ENCODE measurements at regions not wholly inside any gene's neighbourhood (a gene's known extent, or its start where the extent isn't known, plus 50 kb on each side); places are given as distances from the start of the nearest gene placed in this dataset.

DNA sequence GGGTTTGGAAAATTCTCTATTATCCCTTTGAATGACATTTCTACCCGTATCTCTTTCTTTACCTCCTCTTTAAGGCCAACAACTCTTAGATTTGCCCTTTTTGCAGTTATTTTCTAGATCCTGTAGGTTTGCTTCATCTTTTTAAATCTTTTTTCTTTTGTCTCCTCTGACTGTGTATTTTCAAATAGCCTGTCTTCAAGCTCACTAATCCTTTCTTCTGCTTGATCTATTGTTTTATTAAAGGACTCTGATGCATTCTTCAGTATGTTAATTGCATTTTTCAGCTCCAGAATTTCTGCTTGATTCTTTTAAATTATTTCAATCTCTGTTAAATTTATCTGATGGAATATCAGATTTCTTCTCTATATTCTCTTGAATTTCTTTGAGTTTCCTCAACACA lies 324.3 kb downstream of the PLA2G4A start:
- Histone ChIP-seq H3K27me3 (ENCODE audit: insufficient read depth, low read length, poor library complexity, severe bottlenecking) (no peaks in the 10 kb centered on the region), H3K4me3 (ENCODE audit: low read length) (no peak overlapping the region), H3K27ac (ENCODE audit: low read depth, low read length) (no peak overlapping the region), H3K9me3 (ENCODE audit: low read length) (peaks cover 6% of the 10 kb centered on the region), H3K36me3 (ENCODE audit: insufficient read depth, low read length) (no peaks in the 10 kb centered on the region), H3K4me1 (ENCODE audit: insufficient read depth, low read length) (no peaks in the 10 kb centered on the region)
- Mint-ChIP-seq H3K27me3 (no peaks in the 10 kb centered on the region), H3K27ac (no peak overlapping the region), H3K4me3 (no peak overlapping the region), H3K36me3 (peaks cover 0 to 11% (median 0%) of the 10 kb centered on the region in 3 donors), H3K9me3 (peaks cover 21 to 45% (median 36%) of the 10 kb centered on the region in 5 donors), H3K4me1 (peaks cover 3 to 12% (median 9%) of the 10 kb centered on the region in 3 donors)
- no peak for DNase-seq
- POLR2A ChIA-PET = no interaction called here
- CTCF ChIA-PET = no interaction called here

DNA sequence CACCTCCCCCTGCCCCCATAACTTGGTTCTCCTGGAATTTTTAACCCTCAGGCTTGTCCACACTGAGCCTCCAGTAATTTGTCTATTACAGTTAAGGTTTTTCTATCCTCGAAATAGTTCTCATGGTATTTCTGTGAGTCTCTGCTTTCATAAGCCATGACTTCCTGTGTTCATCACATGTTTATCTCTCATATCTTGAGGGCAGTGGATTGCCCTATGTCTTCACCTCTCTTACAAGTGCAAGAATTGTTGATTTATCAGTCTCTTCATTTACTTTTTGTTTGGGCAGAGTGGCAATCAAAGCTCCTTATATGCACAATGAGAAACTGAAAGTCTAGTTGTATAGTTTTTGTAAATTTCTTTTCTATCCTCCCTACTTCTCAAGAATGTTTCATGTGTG lies 328.4 kb downstream of the PLA2G4A start:
- Histone ChIP-seq H3K36me3 (ENCODE audit: insufficient read depth, low read length) (no peaks in the 10 kb centered on the region), H3K27me3 (ENCODE audit: insufficient read depth, low read length, poor library complexity, severe bottlenecking) (no peaks in the 10 kb centered on the region), H3K9me3 (ENCODE audit: low read length) (peaks cover 6% of the 10 kb centered on the region), H3K4me1 (ENCODE audit: insufficient read depth, low read length) (no peaks in the 10 kb centered on the region), H3K27ac (ENCODE audit: low read depth, low read length) (no peak overlapping the region), H3K4me3 (ENCODE audit: low read length) (no peak overlapping the region)
- Mint-ChIP-seq H3K9me3 (peaks cover 12 to 28% (median 17%) of the 10 kb centered on the region in 5 donors), H3K4me1 (peaks cover 3 to 12% (median 9%) of the 10 kb centered on the region in 3 donors), H3K27ac (peak overlapping the region in 1 of 8 donors; percentile 35), H3K36me3 (peaks cover 0 to 11% (median 0%) of the 10 kb centered on the region in 3 donors), H3K27me3 (no peaks in the 10 kb centered on the region), H3K4me3 (peak overlapping the region in 3 of 7 donors; percentile 15 to 30 (median 25))
- POLR2A ChIA-PET = no interaction called here
- CTCF ChIA-PET = no interaction called here
- no peak for DNase-seq

DNA sequence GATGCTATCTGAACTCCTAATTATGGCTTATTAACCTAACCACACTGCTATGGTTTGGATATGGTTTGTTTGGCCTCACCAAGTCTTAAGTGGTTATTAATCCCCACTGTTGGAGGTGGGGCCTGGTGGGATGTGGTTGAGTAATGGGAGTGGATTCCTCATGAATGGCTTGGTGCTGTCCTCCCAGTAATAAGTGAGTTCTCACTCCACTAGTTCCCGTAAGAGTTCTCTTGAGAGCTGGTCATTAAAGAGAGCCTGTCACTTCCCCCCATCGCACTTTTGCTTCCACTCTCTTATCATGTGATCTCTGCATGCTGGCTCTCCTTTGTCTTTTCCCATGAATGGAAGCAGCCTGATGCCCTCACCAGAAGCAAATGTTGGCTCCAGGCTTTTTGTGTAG lies 328.8 kb downstream of the PLA2G4A start:
- Histone ChIP-seq H3K36me3 (ENCODE audit: insufficient read depth, low read length) (no peaks in the 10 kb centered on the region), H3K4me3 (ENCODE audit: low read length) (no peak overlapping the region), H3K27me3 (ENCODE audit: insufficient read depth, low read length, poor library complexity, severe bottlenecking) (no peaks in the 10 kb centered on the region), H3K27ac (ENCODE audit: low read depth, low read length) (no peak overlapping the region), H3K4me1 (ENCODE audit: insufficient read depth, low read length) (no peaks in the 10 kb centered on the region), H3K9me3 (ENCODE audit: low read length) (peaks cover 6% of the 10 kb centered on the region)
- Mint-ChIP-seq H3K4me1 (peaks cover 3 to 12% (median 9%) of the 10 kb centered on the region in 3 donors), H3K4me3 (peak overlapping the region in 1 of 7 donors; percentile 30), H3K27me3 (no peaks in the 10 kb centered on the region), H3K36me3 (peaks cover 0 to 11% (median 0%) of the 10 kb centered on the region in 3 donors), H3K27ac (peak overlapping the region in 3 of 8 donors; percentile 35 to 72 (median 61)), H3K9me3 (peaks cover 8 to 24% (median 12%) of the 10 kb centered on the region in 5 donors)
- ChIA-PET CTCF (no interaction called here), POLR2A (no interaction called here)
- no peak for DNase-seq

DNA sequence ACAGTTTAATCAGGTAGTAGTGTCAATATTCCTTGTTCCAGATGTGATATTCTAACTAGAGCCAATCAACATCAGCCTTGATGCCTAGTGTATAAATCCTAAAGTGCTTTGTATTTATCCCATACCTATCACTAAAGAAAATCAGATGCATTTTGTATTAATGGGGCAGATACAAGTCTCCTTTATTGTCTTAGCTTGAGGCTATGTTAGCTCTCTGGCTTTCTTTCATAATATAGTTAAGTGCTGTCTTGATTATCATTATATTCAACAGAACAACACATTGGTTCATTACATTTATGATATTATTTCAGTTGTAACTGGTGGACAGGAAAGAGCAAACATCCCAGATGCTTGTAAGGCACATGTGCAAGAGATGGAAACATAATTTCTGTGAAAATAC lies 338.8 kb downstream of the PLA2G4A start:
- Mint-ChIP-seq H3K4me3 (no peak overlapping the region), H3K27ac (no peak overlapping the region), H3K36me3 (peaks cover 0 to 1% (median 0%) of the 10 kb centered on the region in 3 donors), H3K4me1 (no peaks in the 10 kb centered on the region), H3K27me3 (no peaks in the 10 kb centered on the region), H3K9me3 (peaks cover 10 to 41% (median 11%) of the 10 kb centered on the region in 5 donors)
- no peaks in the 10 kb centered on the region for H3K27me3 ChIP-seq (ENCODE audit: insufficient read depth, low read length, poor library complexity, severe bottlenecking)
- no peak overlapping the region for H3K27ac ChIP-seq (ENCODE audit: low read depth, low read length)
- ChIA-PET CTCF (no interaction called here), POLR2A (no interaction called here)
- no peaks in the 10 kb centered on the region for H3K9me3 ChIP-seq (ENCODE audit: low read length)
- no peak overlapping the region for H3K4me3 ChIP-seq (ENCODE audit: low read length)
- H3K36me3 ChIP-seq (ENCODE audit: insufficient read depth, low read length) = no peaks in the 10 kb centered on the region
- no peak for DNase-seq
- no peaks in the 10 kb centered on the region for H3K4me1 ChIP-seq (ENCODE audit: insufficient read depth, low read length)

DNA sequence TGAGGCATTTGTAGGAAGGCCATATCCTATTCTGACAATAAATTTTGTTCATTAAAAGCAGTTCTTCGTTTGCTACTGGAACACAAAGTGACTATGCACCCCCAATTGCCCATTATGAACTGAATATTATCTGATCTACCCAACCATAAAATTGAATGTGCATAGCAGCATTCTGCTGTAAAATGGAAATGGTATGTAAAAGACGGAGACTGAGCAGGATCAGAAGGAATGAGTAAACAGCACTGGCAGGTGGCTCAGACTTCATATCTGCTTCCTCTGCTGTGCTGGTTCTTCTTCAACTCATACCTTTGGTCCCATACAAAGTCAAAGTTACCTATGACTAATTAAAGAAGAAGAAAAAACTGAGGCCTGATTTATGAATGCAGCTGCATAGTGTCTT lies 339.5 kb downstream of the PLA2G4A start:
- Mint-ChIP-seq H3K4me3 (no peak overlapping the region), H3K9me3 (peaks cover 8 to 35% (median 11%) of the 10 kb centered on the region in 5 donors), H3K27me3 (no peaks in the 10 kb centered on the region), H3K4me1 (no peaks in the 10 kb centered on the region), H3K27ac (no peak overlapping the region), H3K36me3 (peaks cover 0 to 1% (median 0%) of the 10 kb centered on the region in 3 donors)
- POLR2A ChIA-PET = no interaction called here
- no peak overlapping the region for H3K4me3 ChIP-seq (ENCODE audit: low read length)
- CTCF ChIA-PET = no interaction called here
- H3K9me3 ChIP-seq (ENCODE audit: low read length) = no peaks in the 10 kb centered on the region
- no peaks in the 10 kb centered on the region for H3K27me3 ChIP-seq (ENCODE audit: insufficient read depth, low read length, poor library complexity, severe bottlenecking)
- no peak overlapping the region for H3K27ac ChIP-seq (ENCODE audit: low read depth, low read length)
- no peak for DNase-seq
- H3K36me3 ChIP-seq (ENCODE audit: insufficient read depth, low read length) = no peaks in the 10 kb centered on the region
- no peaks in the 10 kb centered on the region for H3K4me1 ChIP-seq (ENCODE audit: insufficient read depth, low read length)

DNA sequence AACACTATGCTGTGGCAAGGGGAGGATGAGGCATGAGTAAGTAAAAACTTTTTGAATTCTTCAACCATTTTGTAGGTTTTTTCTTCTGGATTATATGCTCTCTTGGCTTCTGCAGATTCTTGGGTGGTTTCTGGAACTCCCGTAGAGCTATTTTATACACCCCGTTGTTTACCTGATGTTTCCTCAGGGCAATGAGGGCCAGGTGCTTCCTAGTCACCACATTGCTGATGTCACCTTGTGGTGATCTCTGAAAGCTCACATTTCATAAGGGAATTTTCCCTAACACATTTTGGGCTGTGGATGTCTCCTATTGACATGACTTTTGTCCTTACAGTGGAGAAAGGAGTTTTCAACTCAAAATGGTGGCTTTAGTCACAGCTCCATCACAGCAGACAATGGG lies 356.6 kb downstream of the PLA2G4A start:
- Mint-ChIP-seq H3K4me3 (no peak overlapping the region), H3K9me3 (peaks cover 13 to 52% (median 19%) of the 10 kb centered on the region in 5 donors), H3K4me1 (no peaks in the 10 kb centered on the region), H3K27me3 (no peaks in the 10 kb centered on the region), H3K36me3 (peaks cover 0 to 4% (median 0%) of the 10 kb centered on the region in 3 donors), H3K27ac (no peak overlapping the region)
- Histone ChIP-seq H3K27me3 (ENCODE audit: insufficient read depth, low read length, poor library complexity, severe bottlenecking) (no peaks in the 10 kb centered on the region), H3K4me3 (ENCODE audit: low read length) (no peak overlapping the region), H3K36me3 (ENCODE audit: insufficient read depth, low read length) (no peaks in the 10 kb centered on the region), H3K9me3 (ENCODE audit: low read length) (no peaks in the 10 kb centered on the region), H3K4me1 (ENCODE audit: insufficient read depth, low read length) (no peaks in the 10 kb centered on the region), H3K27ac (ENCODE audit: low read depth, low read length) (no peak overlapping the region)
- no peak for DNase-seq
- CTCF ChIA-PET = no interaction called here
- POLR2A ChIA-PET = no interaction called here

DNA sequence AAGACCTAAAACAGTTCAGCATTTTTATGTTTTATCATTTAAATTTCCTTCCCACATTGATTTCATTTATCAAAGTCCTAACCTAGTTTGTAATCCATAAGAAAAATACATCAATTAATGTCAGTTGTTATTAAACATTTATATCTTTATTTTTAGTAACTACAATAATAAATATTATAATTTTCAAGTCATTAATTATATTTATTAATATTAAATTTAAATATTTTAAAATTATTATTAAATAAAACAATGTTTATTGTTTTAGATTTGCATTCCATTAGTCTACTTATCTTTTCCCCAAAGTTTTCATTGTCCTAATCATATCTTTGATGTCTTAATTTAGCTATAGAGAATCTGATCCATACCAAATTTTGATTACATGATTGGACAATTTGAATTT lies 368.9 kb downstream of the PLA2G4A start:
- ChIA-PET POLR2A (no interaction called here), CTCF (no interaction called here)
- Mint-ChIP-seq H3K4me1 (no peaks in the 10 kb centered on the region), H3K9me3 (peaks cover 5 to 11% (median 8%) of the 10 kb centered on the region in 5 donors), H3K27me3 (no peaks in the 10 kb centered on the region), H3K36me3 (peaks cover 0 to 4% (median 0%) of the 10 kb centered on the region in 3 donors), H3K27ac (no peak overlapping the region), H3K4me3 (no peak overlapping the region)
- H3K4me3 ChIP-seq (ENCODE audit: low read length) = no peak overlapping the region
- no peaks in the 10 kb centered on the region for H3K9me3 ChIP-seq (ENCODE audit: low read length)
- H3K27ac ChIP-seq (ENCODE audit: low read depth, low read length) = no peak overlapping the region
- H3K27me3 ChIP-seq (ENCODE audit: insufficient read depth, low read length, poor library complexity, severe bottlenecking) = no peaks in the 10 kb centered on the region
- no peak for DNase-seq
- no peaks in the 10 kb centered on the region for H3K4me1 ChIP-seq (ENCODE audit: insufficient read depth, low read length)
- no peaks in the 10 kb centered on the region for H3K36me3 ChIP-seq (ENCODE audit: insufficient read depth, low read length)

DNA sequence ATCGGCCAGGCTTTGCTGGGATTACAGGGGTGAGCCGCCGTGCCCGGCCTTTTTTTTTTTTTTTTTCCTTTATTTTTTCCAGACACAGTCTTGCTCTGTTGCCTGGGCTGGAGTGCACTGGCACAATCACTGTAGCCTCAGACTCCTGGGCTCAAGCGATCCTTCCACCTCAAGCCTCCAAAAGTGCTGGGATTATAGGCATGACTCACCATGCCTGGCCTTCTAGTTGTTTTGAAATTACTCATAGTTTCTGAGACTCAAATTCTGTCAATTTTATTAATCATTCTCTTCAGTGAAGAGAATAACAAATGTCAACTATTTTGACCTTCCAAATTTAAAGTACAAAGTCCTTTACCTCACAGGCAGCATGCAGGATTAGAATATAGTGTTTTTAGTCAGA lies 374.5 kb downstream of the PLA2G4A start:
- no peaks in the 10 kb centered on the region for H3K27me3 ChIP-seq (ENCODE audit: insufficient read depth, low read length, poor library complexity, severe bottlenecking)
- POLR2A ChIA-PET = no interaction called here
- Mint-ChIP-seq H3K9me3 (peaks cover 4 to 9% (median 6%) of the 10 kb centered on the region in 5 donors), H3K36me3 (no peaks in the 10 kb centered on the region), H3K27me3 (no peaks in the 10 kb centered on the region), H3K4me3 (no peak overlapping the region), H3K27ac (no peak overlapping the region), H3K4me1 (no peaks in the 10 kb centered on the region)
- H3K27ac ChIP-seq (ENCODE audit: low read depth, low read length) = no peak overlapping the region
- DNase-seq = no peak
- no peaks in the 10 kb centered on the region for H3K36me3 ChIP-seq (ENCODE audit: insufficient read depth, low read length)
- H3K4me3 ChIP-seq (ENCODE audit: low read length) = no peak overlapping the region
- H3K4me1 ChIP-seq (ENCODE audit: insufficient read depth, low read length) = no peaks in the 10 kb centered on the region
- CTCF ChIA-PET = no interaction called here
- no peaks in the 10 kb centered on the region for H3K9me3 ChIP-seq (ENCODE audit: low read length)

DNA sequence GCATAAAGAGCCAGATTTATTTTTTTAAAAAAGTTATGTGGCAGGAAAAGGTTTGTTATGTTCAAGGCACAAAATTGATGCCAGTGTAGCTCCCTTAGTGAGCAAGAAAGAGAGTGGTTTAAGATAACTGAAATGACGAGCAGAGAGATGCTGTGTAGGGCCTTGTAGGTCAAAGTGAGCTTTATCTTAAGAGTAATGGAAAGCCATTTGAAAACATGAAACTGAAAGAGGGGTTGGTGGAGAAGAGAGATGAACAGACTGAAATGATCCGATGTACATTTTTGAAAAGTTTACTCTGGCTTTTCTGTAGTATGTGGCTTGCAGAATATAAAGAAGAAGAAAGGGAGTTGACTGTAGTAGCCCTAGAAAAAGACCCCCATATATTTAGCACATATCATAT lies 383.6 kb downstream of the PLA2G4A start:
- Histone ChIP-seq H3K27ac (ENCODE audit: low read depth, low read length) (no peak overlapping the region), H3K27me3 (ENCODE audit: insufficient read depth, low read length, poor library complexity, severe bottlenecking) (no peaks in the 10 kb centered on the region), H3K9me3 (ENCODE audit: low read length) (no peaks in the 10 kb centered on the region), H3K4me3 (ENCODE audit: low read length) (no peak overlapping the region), H3K36me3 (ENCODE audit: insufficient read depth, low read length) (no peaks in the 10 kb centered on the region), H3K4me1 (ENCODE audit: insufficient read depth, low read length) (no peaks in the 10 kb centered on the region)
- H3K4me3 Mint-ChIP-seq = no peak overlapping the region
- peaks cover 0 to 2% (median 0%) of the 10 kb centered on the region in 3 donors for H3K36me3 Mint-ChIP-seq
- DNase-seq = no peak
- no peak overlapping the region for H3K27ac Mint-ChIP-seq
- no peaks in the 10 kb centered on the region for H3K27me3 Mint-ChIP-seq
- CTCF ChIA-PET = no interaction called here
- no peaks in the 10 kb centered on the region for H3K4me1 Mint-ChIP-seq
- POLR2A ChIA-PET = no interaction called here
- peaks cover 2 to 18% (median 5%) of the 10 kb centered on the region in 5 donors for H3K9me3 Mint-ChIP-seq
